Ovary (tissue), 3 donors: ENCODE measurements at regions not wholly inside any gene's neighbourhood (a gene's known extent, or its start where the extent isn't known, plus 50 kb on each side); places are given as distances from the start of the nearest gene placed in this dataset.

Experiments
- CTCF ChIP-seq, 3 donors: fragments of 450-650 bp in 2 of 3; fragments of 200-600 bp in 1 of 3; IDR thresholded peaks; one replicate each; pipeline versions ENCODE4 v1.5.1 to v1.8.0; 2016 to 2022; ENCODE audit warnings: antibody characterized with exemption in 3 of 3, mild to moderate bottlenecking in 1 of 3
- EP300 ChIP-seq: sonication (generic); formaldehyde crosslinking; IDR thresholded peaks from one replicate; pipeline ENCODE4 v1.6.1; 2017; ENCODE audit warnings: antibody characterized with exemption
- donor health status: DM: no; HTN: no; CAD: no.

- no peak for TF ChIP-seq CTCF (IDR thresholded peaks at IDR 0.05)
- TF ChIP-seq EP300 = no peak
Observed at GRCh38 chr13:42688821-42689220, 92.6 kb upstream of the FAM216B start.
